HEK293 (cell line): ENCODE measurements at regions not wholly inside any gene's neighbourhood (a gene's known extent, or its start where the extent isn't known, plus 50 kb on each side); places are given as distances from the start of the nearest gene placed in this dataset.

ENCODE experiments used
- AEBP2 ChIP-seq: fragments of 450-650 bp; formaldehyde crosslinking; IDR thresholded peaks from 2 replicates; pipeline ENCODE4 v1.5.1; 2016; ENCODE audit warnings: missing biosample characterization, missing genetic modification characterization, borderline replicate concordance
- CTCF ChIP-seq: fragments of 450-650 bp; formaldehyde crosslinking; IDR thresholded peaks from 2 replicates; pipeline ENCODE4 v1.5.1; 2016; ENCODE audit warnings: missing biosample characterization, missing genetic modification characterization
- GLI4 ChIP-seq: fragments of 450-650 bp; formaldehyde crosslinking; IDR thresholded peaks from 2 replicates; pipeline ENCODE4 v1.5.1; 2016; ENCODE audit warnings: missing biosample characterization, missing genetic modification characterization
- KLF10 ChIP-seq: fragments of 450-650 bp; IDR thresholded peaks from 2 replicates; pipeline ENCODE4 v1.5.1; 2018; ENCODE audit warnings: missing biosample characterization, mild to moderate bottlenecking, missing genetic modification characterization
- PRDM1 ChIP-seq: fragments of 450-650 bp; formaldehyde crosslinking; IDR thresholded peaks from 2 replicates; pipeline ENCODE4; 2016; ENCODE audit warnings: missing biosample characterization, missing genetic modification characterization
- REPIN1 ChIP-seq: fragments of 450-650 bp; formaldehyde crosslinking; IDR thresholded peaks from 2 replicates; pipeline ENCODE4 v1.5.1; 2017; ENCODE audit warnings: missing biosample characterization, missing genetic modification characterization, low read depth
- YY1 ChIP-seq: fragments of 450-650 bp; formaldehyde crosslinking; IDR thresholded peaks from 2 replicates; pipeline ENCODE4 v1.5.1; 2018; ENCODE audit warnings: missing biosample characterization, missing genetic modification characterization
- ZNF274 ChIP-seq, 2 experiments: fragments of 200-500 bp in 1 of 2; fragments of 450-650 bp in 1 of 2; sonication (Bioruptor generic) in 1 of 2; formaldehyde crosslinking in 1 of 2; IDR thresholded peaks; 2 replicates each; pipeline versions ENCODE4 v1.5.1 to v1.6.1; 2014 to 2016; ENCODE audit warnings: borderline replicate concordance in 1 of 2, inconsistent platforms in 1 of 2, low read length in 1 of 2, missing biosample characterization in 1 of 2, missing genetic modification characterization in 1 of 2
- ZNF335 ChIP-seq: fragments of 450-650 bp; formaldehyde crosslinking; conservative IDR thresholded peaks from 2 replicates; pipeline ENCODE4 v1.5.1; 2016; ENCODE audit warnings: missing biosample characterization, missing genetic modification characterization
- ZNF544 ChIP-seq: fragments of 450-650 bp; formaldehyde crosslinking; IDR thresholded peaks from 2 replicates; pipeline ENCODE4 v1.5.0; 2017; ENCODE audit warnings: missing biosample characterization, missing genetic modification characterization
- ZNF549 ChIP-seq: fragments of 450-650 bp; IDR thresholded peaks from 2 replicates; pipeline ENCODE4 v1.5.1; 2018; ENCODE audit warnings: missing biosample characterization, missing genetic modification characterization, mild to moderate bottlenecking, inconsistent platforms, moderate library complexity
- ZNF600 ChIP-seq: fragments of 450-650 bp; formaldehyde crosslinking; IDR thresholded peaks from 2 replicates; pipeline ENCODE4 v1.5.1; 2016; ENCODE audit warnings: missing biosample characterization, missing genetic modification characterization
- ZNF645 ChIP-seq: fragments of 450-650 bp; formaldehyde crosslinking; IDR thresholded peaks from 2 replicates; pipeline ENCODE4; 2016; ENCODE audit warnings: missing biosample characterization, missing genetic modification characterization
- ZNF792 ChIP-seq: fragments of 450-650 bp; formaldehyde crosslinking; IDR thresholded peaks from 2 replicates; pipeline ENCODE4 v1.5.1; 2016; ENCODE audit warnings: missing biosample characterization, missing genetic modification characterization

- TF ChIP-seq CTCF (tag by site-specific recombination) = no peak
- no peak for TF ChIP-seq ZNF544 (tag by site-specific recombination)
- TF ChIP-seq AEBP2 (tag by site-specific recombination) = no peak
- no peak for TF ChIP-seq ZNF274 (IDR thresholded peaks at IDR 0.05; ENCODE audit: low read length)
- TF ChIP-seq ZNF274 (tag by site-specific recombination; IDR thresholded peaks at IDR 0.05; ENCODE audit: borderline replicate concordance) = no peak
- no peak for TF ChIP-seq ZNF549 (tag by site-specific recombination)
- no peak for TF ChIP-seq ZNF600 (tag by site-specific recombination)
- no peak for TF ChIP-seq YY1
- TF ChIP-seq ZNF645 = no peak
- no peak for TF ChIP-seq ZNF792 (tag by site-specific recombination)
- no peak for TF ChIP-seq ZNF335 (tag by site-specific recombination)
- TF ChIP-seq PRDM1 = no peak
- TF ChIP-seq REPIN1 (tag by site-specific recombination) = no peak
- no peak for TF ChIP-seq KLF10 (tag by site-specific recombination)
- no peak for TF ChIP-seq GLI4 (tag by site-specific recombination)
These were observed 74.0 kb upstream of the EN2 start for GRCh38 chr7:155383756-155384491.
